GM10266 (cell line): ENCODE measurements at regions not wholly inside any gene's neighbourhood (a gene's known extent, or its start where the extent isn't known, plus 50 kb on each side); places are given as distances from the start of the nearest gene placed in this dataset.

Source experiments
- DNase-seq: peaks from one replicate; pipeline ENCODE4 v3.0.0; 2012; ENCODE audit errors: extremely low spot score
- CTCF ChIP-seq: IDR thresholded peaks from 2 replicates; pipeline ENCODE4 v1.5.1; 2012; ENCODE audit warnings: mild to moderate bottlenecking, low read depth; ENCODE audit not compliant: control insufficient read depth, insufficient read depth; ENCODE audit errors: missing control alignments

GRCh38 chr11:79937676-79938334 is 497.0 kb upstream of the TENM4 start:
- no peak for DNase-seq
- no peak for TF ChIP-seq CTCF

- DNase-seq, result no peak
These were observed 491.8 kb upstream of the TENM4 start for GRCh38 chr11:79932612-79933011.

GRCh38 chr11:79931692-79932091 is 490.9 kb upstream of the TENM4 start:
- TF ChIP-seq CTCF, result no peak
- DNase-seq, result no peak

More at GRCh38 chr11:79932612-79933011, 491.8 kb upstream of the TENM4 start:
- no peak for TF ChIP-seq CTCF

- DNase-seq, result no peak
- no peak for TF ChIP-seq CTCF
These were observed 485.9 kb upstream of the TENM4 start for GRCh38 chr11:79926707-79927106.

- no peak for TF ChIP-seq CTCF
- no peak for DNase-seq
These were observed 484.7 kb upstream of the TENM4 start for GRCh38 chr11:79925570-79925969.

GRCh38 chr11:79922641-79923040 is 481.8 kb upstream of the TENM4 start:
- no peak for TF ChIP-seq CTCF
- no peak for DNase-seq

- TF ChIP-seq CTCF, result no peak
- DNase-seq, result no peak
These were observed 479.6 kb upstream of the TENM4 start for GRCh38 chr11:79920480-79920879.
